Thoracic aorta (tissue), 2 donors: ENCODE measurements at regions not wholly inside any gene's neighbourhood (a gene's known extent, or its start where the extent isn't known, plus 50 kb on each side); places are given as distances from the start of the nearest gene placed in this dataset.

Experiments
- ATAC-seq: fragments of 150-250 bp; one replicate; pipeline ENCODE4 v1.8.0; 2017; ENCODE audit warnings: low read depth; ENCODE audit not compliant: insufficient number of reproducible peaks, low FRiP score
- DNase-seq: peaks from one replicate; pipeline ENCODE4 v3.0.0-alpha.2; 2020; ENCODE audit warnings: low spot score
- H3K27ac ChIP-seq, 2 donors: fragments of 200-600 bp; sonication (generic); 1 replicate in 1 of 2; 2 replicates in 1 of 2; pipeline ENCODE4 v1.5.1; 2016; ENCODE audit warnings: mild to moderate bottlenecking in 2 of 2, moderate library complexity in 2 of 2
- H3K27me3 ChIP-seq: fragments of 200-600 bp; sonication (generic); replicated peaks from 2 replicates; pipeline ENCODE4 v1.6.0; 2016; ENCODE audit warnings: mild to moderate bottlenecking; ENCODE audit not compliant: insufficient read depth
- H3K36me3 ChIP-seq: fragments of 200-600 bp; sonication (generic); one replicate; pipeline ENCODE4 v1.5.1; 2016
- H3K4me1 ChIP-seq, 2 donors: fragments of 200-600 bp; sonication (generic); 1 replicate in 1 of 2; 2 replicates in 1 of 2; pipeline versions ENCODE4 v1.5.1 to v1.6.0; 2016; ENCODE audit warnings: low read depth in 2 of 2, mild to moderate bottlenecking in 1 of 2; ENCODE audit not compliant: control insufficient read depth in 1 of 2
- H3K4me3 ChIP-seq: fragments of 200-600 bp; sonication (generic); 2 replicates; pipeline ENCODE4 v1.5.1; 2016; ENCODE audit warnings: mild to moderate bottlenecking
- H3K9me3 ChIP-seq: fragments of 200-600 bp; sonication (generic); 2 replicates; pipeline ENCODE4 v1.5.1; 2016
- TF ChIP-seq, protein P1 (sequence below): fragments of 200-600 bp; sonication (generic); IDR thresholded peaks from one replicate; pipeline ENCODE4 v1.5.1; 2019; ENCODE audit warnings: antibody characterized with exemption

DNA sequence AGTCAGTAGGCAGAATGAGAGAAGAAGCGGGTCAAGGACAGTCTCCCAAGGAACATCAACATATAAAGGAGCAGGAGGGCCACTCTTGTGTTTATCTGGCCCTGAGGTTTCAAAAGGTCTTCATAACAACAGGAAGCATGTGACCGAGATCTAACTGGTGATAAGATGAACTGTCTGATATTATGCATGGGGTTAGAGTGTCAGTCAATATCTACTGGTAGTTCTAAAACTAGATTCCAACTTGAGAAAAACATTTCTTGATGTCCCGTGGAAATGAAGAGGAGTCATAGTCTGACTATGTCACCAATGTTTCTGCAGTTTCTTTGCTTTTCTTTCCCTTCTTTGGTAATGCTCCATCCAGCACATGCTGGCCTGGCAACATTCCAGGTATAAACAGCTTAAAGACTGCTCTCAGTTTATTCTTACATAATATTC lies 77.5 kb upstream of the ITPRID2 start:
- ATAC-seq (no peak), DNase-seq (no peak)
- H3K27me3 ChIP-seq, result no peaks in the 10 kb centered on the region
- no peak overlapping the region for H3K27ac ChIP-seq
- no peaks in the 10 kb centered on the region for H3K9me3 ChIP-seq
- TF ChIP-seq, protein P1, sequence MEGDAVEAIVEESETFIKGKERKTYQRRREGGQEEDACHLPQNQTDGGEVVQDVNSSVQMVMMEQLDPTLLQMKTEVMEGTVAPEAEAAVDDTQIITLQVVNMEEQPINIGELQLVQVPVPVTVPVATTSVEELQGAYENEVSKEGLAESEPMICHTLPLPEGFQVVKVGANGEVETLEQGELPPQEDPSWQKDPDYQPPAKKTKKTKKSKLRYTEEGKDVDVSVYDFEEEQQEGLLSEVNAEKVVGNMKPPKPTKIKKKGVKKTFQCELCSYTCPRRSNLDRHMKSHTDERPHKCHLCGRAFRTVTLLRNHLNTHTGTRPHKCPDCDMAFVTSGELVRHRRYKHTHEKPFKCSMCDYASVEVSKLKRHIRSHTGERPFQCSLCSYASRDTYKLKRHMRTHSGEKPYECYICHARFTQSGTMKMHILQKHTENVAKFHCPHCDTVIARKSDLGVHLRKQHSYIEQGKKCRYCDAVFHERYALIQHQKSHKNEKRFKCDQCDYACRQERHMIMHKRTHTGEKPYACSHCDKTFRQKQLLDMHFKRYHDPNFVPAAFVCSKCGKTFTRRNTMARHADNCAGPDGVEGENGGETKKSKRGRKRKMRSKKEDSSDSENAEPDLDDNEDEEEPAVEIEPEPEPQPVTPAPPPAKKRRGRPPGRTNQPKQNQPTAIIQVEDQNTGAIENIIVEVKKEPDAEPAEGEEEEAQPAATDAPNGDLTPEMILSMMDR, result no peak
- H3K4me1 ChIP-seq, result peaks cover 9 to 33% of the 10 kb centered on the region in 2 donors
- H3K36me3 ChIP-seq, result no peaks in the 10 kb centered on the region
- no peak overlapping the region for H3K4me3 ChIP-seq

- H3K9me3 ChIP-seq, result no peaks in the 10 kb centered on the region
- no peak for DNase-seq
- no peaks in the 10 kb centered on the region for H3K36me3 ChIP-seq
- H3K4me1 ChIP-seq, result peaks cover 7 to 15% of the 10 kb centered on the region in 2 donors
- ATAC-seq, result no peak
- no peak overlapping the region for H3K4me3 ChIP-seq
- TF ChIP-seq, protein P1, result no peak
- H3K27ac ChIP-seq, result no peak overlapping the region
- no peaks in the 10 kb centered on the region for H3K27me3 ChIP-seq
Measured at GRCh38 chr2:181817509-181817908, 74.0 kb upstream of the ITPRID2 start.

GRCh38 chr2:181818058-181818680 lies 73.4 kb upstream of the ITPRID2 start:
- Histone ChIP-seq H3K36me3 (no peaks in the 10 kb centered on the region), H3K4me1 (peaks cover 7 to 15% of the 10 kb centered on the region in 2 donors)
- TF ChIP-seq, protein P1, result no peak

DNA sequence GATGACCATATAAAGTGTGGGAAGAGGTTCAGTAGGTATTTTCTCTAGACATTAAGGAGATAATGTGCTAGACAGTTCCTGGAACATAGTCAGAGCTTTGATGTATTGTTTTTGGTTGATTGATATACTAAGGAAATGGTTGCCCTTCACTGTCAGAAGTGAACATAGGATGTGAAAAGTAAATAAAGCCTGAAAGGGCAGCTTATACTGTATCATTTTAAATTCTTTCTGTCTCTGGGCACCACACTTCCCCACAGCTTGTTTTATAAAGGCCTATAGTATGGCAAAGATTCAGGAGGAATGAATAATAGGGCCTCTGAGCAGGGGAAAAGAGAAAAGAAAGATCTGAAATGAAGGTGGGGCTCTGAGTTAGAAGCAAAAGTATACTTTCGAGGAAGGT lies 72.7 kb upstream of the ITPRID2 start:
- Histone ChIP-seq H3K27ac (no peak overlapping the region), H3K36me3 (no peaks in the 10 kb centered on the region), H3K27me3 (no peaks in the 10 kb centered on the region), H3K9me3 (no peaks in the 10 kb centered on the region), H3K4me1 (peaks cover 5 to 9% of the 10 kb centered on the region in 2 donors), H3K4me3 (no peak overlapping the region)
- no peak for DNase-seq
- ATAC-seq, result no peak
- TF ChIP-seq, protein P1, result no peak

More at GRCh38 chr2:181818058-181818680, 73.4 kb upstream of the ITPRID2 start:
- Histone ChIP-seq H3K27me3 (no peaks in the 10 kb centered on the region), H3K27ac (no peak overlapping the region), H3K9me3 (no peaks in the 10 kb centered on the region), H3K4me3 (no peak overlapping the region)
- ATAC-seq (no peak), DNase-seq (no peak)

DNA sequence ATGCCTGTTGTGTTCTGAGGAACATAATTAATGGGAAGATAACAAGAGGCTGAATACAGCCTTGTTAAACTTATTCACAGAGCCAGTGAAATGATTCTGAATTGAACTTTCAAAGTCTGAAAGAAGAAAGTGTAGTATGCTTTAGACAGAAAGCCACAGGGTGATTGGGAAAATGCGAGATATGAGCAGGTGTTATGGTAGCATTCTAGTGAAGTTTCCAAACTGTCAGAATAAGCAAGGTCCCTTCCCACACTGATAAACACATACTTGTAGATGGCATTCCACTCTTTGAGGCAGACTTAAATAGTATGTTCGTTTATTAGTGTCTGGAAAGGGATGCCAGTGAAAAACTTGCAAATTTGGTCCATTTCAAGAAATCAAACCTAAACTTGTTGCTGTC lies 70.5 kb upstream of the ITPRID2 start:
- no peaks in the 10 kb centered on the region for H3K27me3 ChIP-seq
- DNase-seq (no peak), ATAC-seq (no peak)
- TF ChIP-seq, protein P1, result no peak
- no peaks in the 10 kb centered on the region for H3K36me3 ChIP-seq
- no peak overlapping the region for H3K27ac ChIP-seq
- no peaks in the 10 kb centered on the region for H3K4me1 ChIP-seq
- no peaks in the 10 kb centered on the region for H3K9me3 ChIP-seq
- H3K4me3 ChIP-seq, result no peak overlapping the region
